Calu3 (cell line): ENCODE measurements at regions not wholly inside any gene's neighbourhood (a gene's known extent, or its start where the extent isn't known, plus 50 kb on each side); places are given as distances from the start of the nearest gene placed in this dataset.

ENCODE experiments used
- BruUV-seq: library from RNA; stranded (reverse); fragments of 400-500 nt; replicated peaks from 2 replicates; lab custom pipeline; 2021; lab: Mats Ljungman, UMichigan
- CTCF ChIA-PET: fragments of 300-600 bp; sonication (Branson Sonifier 250); formaldehyde crosslinking; loops from one replicate; lab custom pipeline; 2022; ENCODE audit warnings: antibody characterized with exemption; lab: Charles Lee
- DNase-seq: peaks from one replicate; pipeline ENCODE4 v3.0.0; 2022
- H3K27ac Mint-ChIP-seq: one replicate; pipeline ENCODE4 v1.8.0; 2022; ENCODE audit warnings: mixed read lengths; ENCODE audit not compliant: unreplicated experiment
- H3K27me3 Mint-ChIP-seq: one replicate; pipeline ENCODE4 v1.8.0; 2022; ENCODE audit warnings: mixed read lengths; ENCODE audit not compliant: unreplicated experiment
- H3K36me3 Mint-ChIP-seq: one replicate; pipeline ENCODE4 v1.8.0; 2022; ENCODE audit warnings: mild to moderate bottlenecking, moderate library complexity, mixed read lengths; ENCODE audit not compliant: insufficient read depth, unreplicated experiment
- H3K4me1 Mint-ChIP-seq: one replicate; pipeline ENCODE4 v1.8.0; 2022; ENCODE audit warnings: mild to moderate bottlenecking, low read depth, mixed read lengths; ENCODE audit not compliant: unreplicated experiment
- H3K4me3 Mint-ChIP-seq: one replicate; pipeline ENCODE4 v1.8.0; 2022; ENCODE audit warnings: mild to moderate bottlenecking, low read depth, moderate library complexity, mixed read lengths; ENCODE audit not compliant: unreplicated experiment
- H3K9me3 Mint-ChIP-seq: one replicate; pipeline ENCODE4 v1.8.0; 2022; ENCODE audit warnings: low read depth, mixed read lengths; ENCODE audit not compliant: unreplicated experiment
- CTCF ChIP-seq: fragments of 200-600 bp; IDR thresholded peaks from one replicate; pipeline ENCODE4 v1.8.0; 2022; ENCODE audit warnings: antibody characterized with exemption; ENCODE audit not compliant: unreplicated experiment
- intact Hi-C: fragments of 100-400 bp; cut with micrococcal nuclease; formaldehyde crosslinking; loops from one replicate; pipeline ENCODE4 v1.10.0; 2022; ENCODE audit not compliant: unreplicated experiment

GRCh38 chr18:45245091-45245511 is 370.2 kb upstream of the SLC14A2 start:
- BruUV-seq = no TSS peak
- Mint-ChIP-seq H3K9me3 (no peaks in the 10 kb centered on the region), H3K36me3 (no peaks in the 10 kb centered on the region), H3K4me3 (no peak overlapping the region), H3K4me1 (peaks cover 8% of the 10 kb centered on the region), H3K27me3 (no peaks in the 10 kb centered on the region), H3K27ac (no peak overlapping the region)
- DNase-seq = no peak
- TF ChIP-seq CTCF = no peak
- CTCF ChIA-PET = no interaction called here
- intact Hi-C loops = no loop called here

GRCh38 chr18:45248240-45248903 is 366.9 kb upstream of the SLC14A2 start:
- intact Hi-C loops = no loop called here
- Mint-ChIP-seq H3K9me3 (no peaks in the 10 kb centered on the region), H3K27ac (no peak overlapping the region), H3K27me3 (no peaks in the 10 kb centered on the region), H3K36me3 (no peaks in the 10 kb centered on the region), H3K4me3 (no peak overlapping the region), H3K4me1 (no peaks in the 10 kb centered on the region)
- CTCF ChIA-PET = interaction anchor here (0.7 kb wide), 2 partner anchors 35 to 1031 kb away, joined by 3 to 5 read pairs; no protein-coding TSS in a partner anchor
- no peak for TF ChIP-seq CTCF
- no peak for DNase-seq
- BruUV-seq = no TSS peak

- Mint-ChIP-seq H3K27me3 (no peaks in the 10 kb centered on the region), H3K36me3 (no peaks in the 10 kb centered on the region), H3K27ac (no peak overlapping the region), H3K4me1 (no peaks in the 10 kb centered on the region), H3K4me3 (no peak overlapping the region), H3K9me3 (no peaks in the 10 kb centered on the region)
- no TSS peak for BruUV-seq
- CTCF ChIA-PET = no interaction called here
- no peak for DNase-seq
- no peak for TF ChIP-seq CTCF
- intact Hi-C loops = no loop called here
Measured at GRCh38 chr18:45249246-45249661, 366.0 kb upstream of the SLC14A2 start.

GRCh38 chr18:45250479-45250878 is 364.8 kb upstream of the SLC14A2 start:
- Mint-ChIP-seq H3K4me1 (no peaks in the 10 kb centered on the region), H3K27me3 (no peaks in the 10 kb centered on the region), H3K4me3 (no peak overlapping the region), H3K36me3 (no peaks in the 10 kb centered on the region), H3K9me3 (no peaks in the 10 kb centered on the region), H3K27ac (no peak overlapping the region)
- BruUV-seq = no TSS peak
- intact Hi-C loops = no loop called here
- CTCF ChIA-PET = no interaction called here
- TF ChIP-seq CTCF = no peak
- DNase-seq = no peak
